ENCODE measurements at regions not wholly inside any gene's neighbourhood (a gene's known extent, or its start where the extent isn't known, plus 50 kb on each side); places are given as distances from the start of the nearest gene placed in this dataset.

DNA sequence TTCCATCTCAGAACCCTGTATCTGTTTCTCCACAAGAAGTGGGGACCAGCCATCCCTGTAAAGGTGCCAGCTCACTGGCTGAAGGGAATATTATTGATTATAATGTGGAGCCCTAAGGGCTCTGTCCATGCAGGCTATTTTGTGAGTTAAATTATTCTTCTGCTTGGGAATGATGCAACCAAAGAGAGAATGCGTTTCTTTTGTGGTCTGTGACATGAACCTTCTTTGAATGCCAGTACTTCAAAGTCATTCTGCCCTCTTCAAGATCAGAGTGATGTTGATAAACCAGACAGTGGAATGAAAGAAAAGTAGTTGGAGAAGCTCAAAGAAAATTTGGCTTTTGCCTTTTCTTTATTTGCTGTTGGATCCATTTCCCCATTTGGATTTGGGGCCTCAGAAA is 995.2 kb downstream of the KCNMA1 start (continued):
- TF ChIP-seq BRD4 (IDR thresholded peaks at IDR 0.05), result no peak

DNA sequence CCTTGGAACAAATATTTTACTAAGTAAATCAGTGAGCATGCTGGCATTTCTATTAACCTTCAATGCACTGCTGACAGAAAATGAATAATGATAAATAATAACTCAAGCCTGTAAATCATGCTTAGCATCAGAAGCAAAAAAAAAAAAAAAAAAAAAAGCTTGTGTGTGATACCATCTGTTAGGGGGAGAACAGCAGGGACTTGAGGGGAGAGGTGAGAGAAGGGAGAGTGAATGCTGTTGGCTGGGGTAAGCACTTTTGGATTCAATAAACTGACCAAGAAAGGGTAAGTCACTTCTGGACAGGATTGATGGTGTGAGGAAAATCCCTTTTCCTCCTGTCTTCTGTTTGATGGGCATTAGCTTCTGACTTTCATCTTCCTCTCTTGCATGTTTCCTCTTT is 996.4 kb downstream of the KCNMA1 start:
- H3K9me1 ChIP-seq (ENCODE audit: control insufficient read depth, insufficient read depth, low read length), result no peaks in the 10 kb centered on the region
- no peaks in the 10 kb centered on the region for H3K79me2 ChIP-seq (ENCODE audit: control insufficient read depth, insufficient read depth, low read length)
- no peak overlapping the region for H3K4me3 ChIP-seq
- no peak for FAIRE-seq
- DNase-seq (ENCODE audit: extremely low read depth in 1 of 4, low spot score in 3 of 4), result no peak
- H3K9me3 ChIP-seq (replicated peaks; ENCODE audit: control insufficient read depth, insufficient read depth, low read depth, low read length), result no peaks in the 10 kb centered on the region
- no peaks in the 10 kb centered on the region for H3K4me1 ChIP-seq (replicated peaks in 1 of 2; ENCODE audit: control insufficient read depth in 2 of 2, insufficient read depth in 2 of 2, low read length in 2 of 2)
- no peak overlapping the region for H3K9ac ChIP-seq (ENCODE audit: insufficient read depth in 1 of 2, low read depth in 2 of 2, low read length in 2 of 2)
- no peaks in the 10 kb centered on the region for H3K27me3 ChIP-seq (ENCODE audit: control insufficient read depth in 2 of 2, insufficient read depth in 2 of 2, low read length in 2 of 2)
- in situ Hi-C loops (cut with MboI), result no loop called here
- POLR2A ChIA-PET, result no interaction called here
- H3K36me3 ChIP-seq (ENCODE audit: control insufficient read depth, insufficient read depth, low read length), result no peaks in the 10 kb centered on the region
- H3K27ac ChIP-seq (ENCODE audit: extremely low read depth, low read depth, low read length), result no peak overlapping the region
- ATAC-seq, result no peak
- BruUV-seq (replicated peaks), result no TSS peak
- no peak overlapping the region for H3K4me2 ChIP-seq (ENCODE audit: insufficient read depth, low read length)
- CTCF ChIA-PET (ENCODE audit: low intra/inter-chr PET ratio), result no interaction called here
- H4K20me1 ChIP-seq (replicated peaks; ENCODE audit: control insufficient read depth, insufficient read depth, low read length), result no peaks in the 10 kb centered on the region
- H2AFZ ChIP-seq (ENCODE audit: low read depth, low read length), result no peak overlapping the region
- intact Hi-C loops (cut with micrococcal nuclease), result no loop called here
- no peak for TF ChIP-seq IRF2 (CRISPR knock-in tag; IDR thresholded peaks at IDR 0.05)
- TF ChIP-seq, protein P1, sequence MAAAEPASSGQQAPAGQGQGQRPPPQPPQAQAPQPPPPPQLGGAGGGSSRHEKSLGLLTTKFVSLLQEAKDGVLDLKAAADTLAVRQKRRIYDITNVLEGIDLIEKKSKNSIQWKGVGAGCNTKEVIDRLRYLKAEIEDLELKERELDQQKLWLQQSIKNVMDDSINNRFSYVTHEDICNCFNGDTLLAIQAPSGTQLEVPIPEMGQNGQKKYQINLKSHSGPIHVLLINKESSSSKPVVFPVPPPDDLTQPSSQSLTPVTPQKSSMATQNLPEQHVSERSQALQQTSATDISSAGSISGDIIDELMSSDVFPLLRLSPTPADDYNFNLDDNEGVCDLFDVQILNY (CRISPR knock-in tag; IDR thresholded peaks at IDR 0.05), result no peak
- TF ChIP-seq, protein P2, sequence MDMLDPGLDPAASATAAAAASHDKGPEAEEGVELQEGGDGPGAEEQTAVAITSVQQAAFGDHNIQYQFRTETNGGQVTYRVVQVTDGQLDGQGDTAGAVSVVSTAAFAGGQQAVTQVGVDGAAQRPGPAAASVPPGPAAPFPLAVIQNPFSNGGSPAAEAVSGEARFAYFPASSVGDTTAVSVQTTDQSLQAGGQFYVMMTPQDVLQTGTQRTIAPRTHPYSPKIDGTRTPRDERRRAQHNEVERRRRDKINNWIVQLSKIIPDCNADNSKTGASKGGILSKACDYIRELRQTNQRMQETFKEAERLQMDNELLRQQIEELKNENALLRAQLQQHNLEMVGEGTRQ (CRISPR knock-in tag; IDR thresholded peaks at IDR 0.05), result no peak
- TF ChIP-seq, protein P3, sequence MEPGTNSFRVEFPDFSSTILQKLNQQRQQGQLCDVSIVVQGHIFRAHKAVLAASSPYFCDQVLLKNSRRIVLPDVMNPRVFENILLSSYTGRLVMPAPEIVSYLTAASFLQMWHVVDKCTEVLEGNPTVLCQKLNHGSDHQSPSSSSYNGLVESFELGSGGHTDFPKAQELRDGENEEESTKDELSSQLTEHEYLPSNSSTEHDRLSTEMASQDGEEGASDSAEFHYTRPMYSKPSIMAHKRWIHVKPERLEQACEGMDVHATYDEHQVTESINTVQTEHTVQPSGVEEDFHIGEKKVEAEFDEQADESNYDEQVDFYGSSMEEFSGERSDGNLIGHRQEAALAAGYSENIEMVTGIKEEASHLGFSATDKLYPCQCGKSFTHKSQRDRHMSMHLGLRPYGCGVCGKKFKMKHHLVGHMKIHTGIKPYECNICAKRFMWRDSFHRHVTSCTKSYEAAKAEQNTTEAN (CRISPR knock-in tag; IDR thresholded peaks at IDR 0.05), result no peak
- no peak for TF ChIP-seq PCBP2 (IDR thresholded peaks at IDR 0.05; ENCODE audit: low read depth, low read length, poor library complexity, severe bottlenecking)
- TF ChIP-seq, protein P4, sequence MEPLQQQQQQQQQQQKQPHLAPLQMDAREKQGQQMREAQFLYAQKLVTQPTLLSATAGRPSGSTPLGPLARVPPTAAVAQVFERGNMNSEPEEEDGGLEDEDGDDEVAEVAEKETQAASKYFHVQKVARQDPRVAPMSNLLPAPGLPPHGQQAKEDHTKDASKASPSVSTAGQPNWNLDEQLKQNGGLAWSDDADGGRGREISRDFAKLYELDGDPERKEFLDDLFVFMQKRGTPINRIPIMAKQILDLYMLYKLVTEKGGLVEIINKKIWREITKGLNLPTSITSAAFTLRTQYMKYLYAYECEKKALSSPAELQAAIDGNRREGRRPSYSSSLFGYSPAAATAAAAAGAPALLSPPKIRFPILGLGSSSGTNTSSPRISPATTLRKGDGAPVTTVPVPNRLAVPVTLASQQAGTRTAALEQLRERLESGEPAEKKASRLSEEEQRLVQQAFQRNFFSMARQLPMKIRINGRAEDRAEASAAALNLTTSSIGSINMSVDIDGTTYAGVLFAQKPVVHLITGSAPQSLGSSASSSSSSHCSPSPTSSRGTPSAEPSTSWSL (CRISPR knock-in tag; IDR thresholded peaks at IDR 0.05; ENCODE audit: borderline replicate concordance), result no peak
- TF ChIP-seq POLR2B (IDR thresholded peaks at IDR 0.05; ENCODE audit: low read depth, partially characterized antibody), result no peak
- TF ChIP-seq, protein P5, sequence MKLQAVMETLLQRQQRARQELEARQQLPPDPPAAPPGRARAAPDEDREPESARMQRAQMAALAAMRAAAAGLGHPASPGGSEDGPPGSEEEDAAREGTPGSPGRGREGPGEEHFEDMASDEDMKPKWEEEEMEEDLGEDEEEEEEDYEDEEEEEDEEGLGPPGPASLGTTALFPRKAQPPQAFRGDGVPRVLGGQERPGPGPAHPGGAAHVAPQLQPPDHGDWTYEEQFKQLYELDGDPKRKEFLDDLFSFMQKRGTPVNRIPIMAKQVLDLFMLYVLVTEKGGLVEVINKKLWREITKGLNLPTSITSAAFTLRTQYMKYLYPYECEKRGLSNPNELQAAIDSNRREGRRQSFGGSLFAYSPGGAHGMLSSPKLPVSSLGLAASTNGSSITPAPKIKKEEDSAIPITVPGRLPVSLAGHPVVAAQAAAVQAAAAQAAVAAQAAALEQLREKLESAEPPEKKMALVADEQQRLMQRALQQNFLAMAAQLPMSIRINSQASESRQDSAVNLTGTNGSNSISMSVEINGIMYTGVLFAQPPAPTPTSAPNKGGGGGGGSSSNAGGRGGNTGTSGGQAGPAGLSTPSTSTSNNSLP (IDR thresholded peaks at IDR 0.05; ENCODE audit: borderline replicate concordance, low read depth, low read length), result no peak
- TF ChIP-seq, protein P6, sequence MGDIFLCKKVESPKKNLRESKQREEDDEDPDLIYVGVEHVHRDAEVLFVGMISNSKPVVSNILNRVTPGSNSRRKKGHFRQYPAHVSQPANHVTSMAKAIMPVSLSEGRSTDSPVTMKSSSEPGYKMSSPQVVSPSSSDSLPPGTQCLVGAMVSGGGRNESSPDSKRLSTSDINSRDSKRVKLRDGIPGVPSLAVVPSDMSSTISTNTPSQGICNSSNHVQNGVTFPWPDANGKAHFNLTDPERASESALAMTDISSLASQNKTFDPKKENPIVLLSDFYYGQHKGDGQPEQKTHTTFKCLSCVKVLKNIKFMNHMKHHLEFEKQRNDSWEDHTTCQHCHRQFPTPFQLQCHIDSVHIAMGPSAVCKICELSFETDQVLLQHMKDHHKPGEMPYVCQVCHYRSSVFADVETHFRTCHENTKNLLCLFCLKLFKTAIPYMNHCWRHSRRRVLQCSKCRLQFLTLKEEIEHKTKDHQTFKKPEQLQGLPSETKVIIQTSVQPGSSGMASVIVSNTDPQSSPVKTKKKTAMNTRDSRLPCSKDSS (IDR thresholded peaks at IDR 0.05; ENCODE audit: low read depth, partially characterized antibody), result no peak
- TF ChIP-seq EHMT2 (IDR thresholded peaks at IDR 0.05), result no peak
- no peak for TF ChIP-seq NONO (IDR thresholded peaks at IDR 0.05; ENCODE audit: low read depth in 2 of 2, low read length in 1 of 2)

Data from K562 (cell line).